Epithelial cell of esophagus (primary cell): ENCODE measurements at regions not wholly inside any gene's neighbourhood (a gene's known extent, or its start where the extent isn't known, plus 50 kb on each side); places are given as distances from the start of the nearest gene placed in this dataset.
A peak's percentile ranks its signal among the peaks of the same experiment; 100 is the strongest.

Experiments
- DNase-seq: peaks from one replicate; pipeline ENCODE4 v3.0.0; 2010; ENCODE audit warnings: low read depth
- H3K4me3 ChIP-seq: 2 replicates; pipeline ENCODE4 v1.5.1; 2011; ENCODE audit warnings: mild to moderate bottlenecking, low read length, control low read depth
- TF ChIP-seq, protein P1 (sequence below): IDR thresholded peaks from 2 replicates; pipeline ENCODE4 v1.5.1; 2011; ENCODE audit warnings: low read depth, mild to moderate bottlenecking, low read length, control low read depth, inconsistent platforms; ENCODE audit not compliant: insufficient read depth; ENCODE audit errors: missing control alignments

DNA sequence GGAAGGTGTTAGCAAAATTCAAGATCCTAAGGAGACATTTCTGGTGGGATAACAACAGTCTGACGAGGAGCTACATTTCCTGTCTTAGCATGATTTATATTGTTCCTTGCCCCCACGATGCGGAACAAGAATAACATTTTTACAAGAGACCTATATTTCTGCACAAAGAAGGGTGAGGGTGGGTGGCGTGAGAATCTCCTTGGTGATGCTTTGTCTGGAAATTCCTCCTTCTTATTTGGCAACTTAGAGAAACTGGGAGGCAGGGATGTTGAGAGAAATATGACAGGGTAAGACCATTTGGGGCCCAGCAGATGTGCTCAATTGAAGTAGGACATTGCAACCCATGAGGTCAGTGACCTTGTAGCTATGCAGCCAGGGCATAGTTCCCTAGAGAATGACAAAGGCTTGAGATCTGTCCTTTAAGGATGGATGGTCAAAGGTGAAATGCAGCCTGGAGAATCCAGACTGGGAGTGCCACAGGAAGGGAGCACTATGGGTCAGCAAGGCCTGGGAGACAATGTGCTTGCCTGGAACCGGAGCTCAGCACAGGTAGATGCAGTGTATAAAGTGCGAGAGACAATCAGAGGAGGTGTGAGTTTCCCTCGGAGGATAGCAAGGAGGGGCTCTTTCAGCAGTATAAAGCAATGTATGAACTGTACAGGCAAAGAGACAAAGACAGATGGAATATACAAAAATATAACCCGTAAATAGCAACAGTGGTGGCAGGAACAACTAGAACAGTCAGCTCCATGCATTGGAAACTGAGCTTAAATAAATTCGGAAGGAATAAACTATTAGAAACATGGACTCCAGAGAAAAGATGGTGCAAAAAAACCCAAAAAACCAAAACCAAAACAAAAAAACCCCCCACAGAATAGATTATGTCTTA is 317.6 kb upstream of the TBL1XR1 start:
- H3K4me3 ChIP-seq: no peak overlapping the region
- TF ChIP-seq, protein P1, sequence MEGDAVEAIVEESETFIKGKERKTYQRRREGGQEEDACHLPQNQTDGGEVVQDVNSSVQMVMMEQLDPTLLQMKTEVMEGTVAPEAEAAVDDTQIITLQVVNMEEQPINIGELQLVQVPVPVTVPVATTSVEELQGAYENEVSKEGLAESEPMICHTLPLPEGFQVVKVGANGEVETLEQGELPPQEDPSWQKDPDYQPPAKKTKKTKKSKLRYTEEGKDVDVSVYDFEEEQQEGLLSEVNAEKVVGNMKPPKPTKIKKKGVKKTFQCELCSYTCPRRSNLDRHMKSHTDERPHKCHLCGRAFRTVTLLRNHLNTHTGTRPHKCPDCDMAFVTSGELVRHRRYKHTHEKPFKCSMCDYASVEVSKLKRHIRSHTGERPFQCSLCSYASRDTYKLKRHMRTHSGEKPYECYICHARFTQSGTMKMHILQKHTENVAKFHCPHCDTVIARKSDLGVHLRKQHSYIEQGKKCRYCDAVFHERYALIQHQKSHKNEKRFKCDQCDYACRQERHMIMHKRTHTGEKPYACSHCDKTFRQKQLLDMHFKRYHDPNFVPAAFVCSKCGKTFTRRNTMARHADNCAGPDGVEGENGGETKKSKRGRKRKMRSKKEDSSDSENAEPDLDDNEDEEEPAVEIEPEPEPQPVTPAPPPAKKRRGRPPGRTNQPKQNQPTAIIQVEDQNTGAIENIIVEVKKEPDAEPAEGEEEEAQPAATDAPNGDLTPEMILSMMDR: no peak
- no peak for DNase-seq

GRCh38 chr3:177515786-177516157 is 318.5 kb upstream of the TBL1XR1 start:
- TF ChIP-seq, protein P1: no peak
- DNase-seq: no peak
- H3K4me3 ChIP-seq: no peak overlapping the region

GRCh38 chr3:177516158-177517011 is 319.1 kb upstream of the TBL1XR1 start:
- no peak for DNase-seq
- no peak overlapping the region for H3K4me3 ChIP-seq
- TF ChIP-seq, protein P1: no peak

GRCh38 chr3:177517906-177518305 is 320.6 kb upstream of the TBL1XR1 start:
- H3K4me3 ChIP-seq: no peak overlapping the region
- TF ChIP-seq, protein P1: no peak
- no peak for DNase-seq

DNA sequence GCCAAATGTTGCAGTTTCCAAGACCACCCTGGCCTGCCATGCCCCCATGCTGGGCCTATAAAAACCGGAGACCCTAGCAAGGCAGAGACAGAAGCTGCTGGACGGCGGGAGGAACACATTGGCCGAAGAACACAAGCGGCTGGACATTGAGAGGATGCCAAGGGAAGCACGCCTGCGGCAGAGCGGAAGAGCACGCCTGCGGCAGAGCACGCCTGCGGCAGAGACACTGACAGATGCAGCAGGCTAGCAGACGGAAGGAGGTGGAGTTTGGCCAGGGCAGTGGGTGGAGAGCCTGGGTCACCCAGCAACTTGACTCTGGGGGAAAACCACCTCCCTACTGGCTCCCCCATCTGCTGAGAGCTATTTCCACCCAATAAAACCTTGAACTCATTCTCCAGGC is 322.3 kb upstream of the TBL1XR1 start:
- no peak overlapping the region for H3K4me3 ChIP-seq
- TF ChIP-seq, protein P1: no peak
- no peak for DNase-seq

DNA sequence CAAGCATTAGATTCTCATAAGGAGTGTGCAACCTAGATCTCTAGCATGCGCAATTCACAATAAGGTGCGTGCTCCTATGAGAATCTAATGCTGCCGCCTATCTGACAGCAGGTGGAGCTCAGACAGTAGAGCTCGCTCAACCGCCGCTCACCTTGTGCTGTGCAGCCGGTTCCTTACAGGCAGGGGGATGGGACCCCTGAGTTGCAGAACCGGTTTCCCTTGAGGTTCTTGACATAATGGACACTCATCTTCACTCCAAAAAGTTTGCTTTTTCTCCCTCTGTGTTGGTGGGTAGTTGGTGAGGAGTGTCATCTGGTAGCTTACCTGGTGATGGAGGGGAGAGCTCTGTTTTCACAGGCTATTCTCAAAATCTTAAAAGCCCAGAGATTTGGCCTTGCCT is 324.0 kb upstream of the TBL1XR1 start:
- TF ChIP-seq, protein P1: peak; percentile 77
- DNase-seq: peak; percentile 90
- H3K4me3 ChIP-seq: no peak overlapping the region
